ENCODE measurements at regions not wholly inside any gene's neighbourhood (a gene's known extent, or its start where the extent isn't known, plus 50 kb on each side); places are given as distances from the start of the nearest gene placed in this dataset.

DNA sequence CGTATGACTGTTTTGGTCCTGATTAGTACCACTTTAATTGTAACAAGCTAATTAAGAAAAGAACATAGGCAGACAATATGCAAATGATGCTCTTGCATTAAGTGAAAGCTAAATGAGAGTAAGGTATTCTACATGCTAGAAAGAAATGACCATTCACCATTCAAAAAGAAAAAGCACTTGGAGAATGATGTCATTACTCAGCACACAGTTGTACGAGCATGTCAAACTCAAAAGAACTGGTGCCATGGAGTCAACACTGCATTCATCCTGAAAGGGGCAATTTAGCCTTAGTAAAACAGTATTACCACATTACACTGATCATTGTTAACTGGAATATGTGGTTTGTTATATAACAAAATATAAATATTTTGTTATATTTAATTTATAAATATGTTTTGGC is 136.2 kb upstream of the CTTNBP2 start:
- no peak overlapping the region for H3K27ac Mint-ChIP-seq
- H3K4me1 Mint-ChIP-seq (ENCODE audit: low read depth), result no peaks in the 10 kb centered on the region
- H3K4me3 Mint-ChIP-seq, result no peak overlapping the region
- no peak for DNase-seq (ENCODE audit: low spot score)
- H3K9me3 Mint-ChIP-seq, result no peaks in the 10 kb centered on the region
- intact Hi-C loops (cut with micrococcal nuclease), result no loop called here
- no peaks in the 10 kb centered on the region for H3K36me3 Mint-ChIP-seq (ENCODE audit: low read depth)
- no peaks in the 10 kb centered on the region for H3K27me3 Mint-ChIP-seq (ENCODE audit: insufficient read depth)

DNA sequence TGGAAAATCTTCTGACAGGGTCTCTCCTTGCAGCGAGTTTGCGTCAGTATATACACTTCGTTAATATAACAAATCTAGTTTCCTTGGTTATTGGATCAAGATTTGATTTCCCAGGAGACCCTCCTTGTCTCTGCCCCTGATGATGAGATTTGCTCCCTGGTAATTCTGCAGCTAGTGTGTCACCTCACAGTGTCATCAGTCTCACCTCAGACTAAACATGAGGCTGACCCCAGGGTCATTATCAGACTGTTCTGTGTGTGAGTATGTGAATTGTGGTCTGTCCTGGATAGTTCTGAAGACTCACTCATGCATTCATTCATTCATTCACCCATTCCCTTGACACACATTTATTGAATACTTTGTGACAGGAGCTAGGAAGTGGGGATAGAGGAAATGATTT is 138.4 kb upstream of the CTTNBP2 start:
- H3K27me3 Mint-ChIP-seq (ENCODE audit: insufficient read depth), result no peaks in the 10 kb centered on the region
- DNase-seq (ENCODE audit: low spot score), result no peak
- intact Hi-C loops (cut with micrococcal nuclease), result no loop called here
- H3K9me3 Mint-ChIP-seq, result no peaks in the 10 kb centered on the region
- H3K4me3 Mint-ChIP-seq, result no peak overlapping the region
- H3K36me3 Mint-ChIP-seq (ENCODE audit: low read depth), result no peaks in the 10 kb centered on the region
- H3K27ac Mint-ChIP-seq, result no peak overlapping the region
- no peaks in the 10 kb centered on the region for H3K4me1 Mint-ChIP-seq (ENCODE audit: low read depth)

DNA sequence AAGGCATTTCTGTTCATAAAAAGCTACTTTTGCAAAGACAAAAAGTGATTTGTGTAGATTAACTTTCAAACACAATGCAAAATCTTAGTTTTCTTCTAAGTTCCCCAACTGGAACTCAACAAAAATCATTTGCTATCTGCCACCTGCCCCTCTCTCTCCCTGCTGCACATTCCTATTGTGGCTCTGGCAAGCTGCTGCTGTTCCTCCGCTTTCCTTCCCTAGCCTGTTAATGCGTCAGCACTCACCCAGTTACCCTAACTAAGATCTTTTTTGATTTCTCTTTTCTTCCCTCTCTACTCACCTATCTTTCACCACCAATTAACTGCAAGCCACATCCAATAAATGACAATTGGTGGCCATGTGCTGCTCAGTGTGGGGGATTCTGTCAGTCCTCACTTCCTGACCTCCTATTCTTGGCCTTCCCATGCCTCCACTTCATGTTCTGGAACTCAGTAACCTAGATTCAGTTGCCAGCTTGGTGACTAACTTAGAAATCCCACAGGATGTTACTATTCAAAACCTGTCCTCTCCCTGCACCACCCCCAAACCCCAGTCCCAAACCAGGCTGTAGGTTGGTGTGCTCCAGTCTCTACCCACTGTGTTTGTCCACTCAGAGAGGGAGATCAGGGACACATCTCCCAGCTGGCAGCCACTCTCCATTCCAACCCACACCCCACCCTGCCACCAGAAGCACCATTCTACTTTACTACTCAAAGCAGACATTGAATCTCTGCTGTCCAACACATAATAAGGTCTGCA is 140.2 kb upstream of the CTTNBP2 start:
- no peaks in the 10 kb centered on the region for H3K4me1 Mint-ChIP-seq (ENCODE audit: low read depth)
- no peaks in the 10 kb centered on the region for H3K36me3 Mint-ChIP-seq (ENCODE audit: low read depth)
- intact Hi-C loops (cut with micrococcal nuclease), result no loop called here
- H3K27me3 Mint-ChIP-seq (ENCODE audit: insufficient read depth), result no peaks in the 10 kb centered on the region
- H3K9me3 Mint-ChIP-seq, result peaks cover 5% of the 10 kb centered on the region
- H3K27ac Mint-ChIP-seq, result no peak overlapping the region
- DNase-seq (ENCODE audit: low spot score), result no peak
- H3K4me3 Mint-ChIP-seq, result no peak overlapping the region

DNA sequence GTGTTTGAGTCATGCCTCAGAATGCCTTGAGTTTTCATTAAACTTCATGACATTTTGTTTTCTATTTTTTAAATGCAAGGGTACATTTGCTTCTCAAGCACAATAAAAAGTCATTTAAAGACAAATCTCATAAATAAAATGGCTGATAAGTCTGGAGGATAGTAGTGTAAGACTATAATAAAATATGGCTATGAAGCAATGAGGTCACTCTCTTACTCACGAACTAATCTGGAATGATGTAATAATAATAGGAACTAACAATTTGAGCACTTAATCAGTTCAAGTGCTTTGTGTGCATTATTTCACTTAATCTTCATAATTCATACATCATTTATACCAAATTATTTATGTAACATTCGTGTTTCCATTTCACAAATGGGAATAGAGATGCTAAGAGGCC is 149.3 kb upstream of the CTTNBP2 start:
- Mint-ChIP-seq H3K27ac (no peak overlapping the region), H3K36me3 (ENCODE audit: low read depth) (no peaks in the 10 kb centered on the region), H3K27me3 (ENCODE audit: insufficient read depth) (peaks cover 2% of the 10 kb centered on the region), H3K4me3 (no peak overlapping the region), H3K4me1 (ENCODE audit: low read depth) (no peaks in the 10 kb centered on the region), H3K9me3 (peaks cover 8% of the 10 kb centered on the region)
- no peak for DNase-seq (ENCODE audit: low spot score)
- intact Hi-C loops (cut with micrococcal nuclease), result no loop called here

DNA sequence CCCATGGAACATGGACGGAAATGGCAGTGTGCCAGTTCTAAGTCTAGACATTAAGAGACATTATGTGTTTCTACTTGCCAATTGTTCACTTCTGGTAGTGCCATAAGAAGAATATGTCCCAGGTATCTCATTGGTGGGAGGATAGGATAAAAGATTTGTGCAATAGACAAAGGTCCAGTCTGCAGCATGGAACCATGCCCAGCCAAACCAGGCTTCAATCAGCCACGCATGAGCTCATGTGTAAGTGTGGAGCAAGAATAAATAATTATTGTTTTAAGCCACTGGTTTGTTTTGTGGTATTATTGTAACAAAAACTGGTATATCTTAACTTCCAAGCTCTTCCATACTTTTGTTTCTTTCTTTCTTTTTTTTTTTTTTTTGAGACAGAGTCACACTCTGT is 153.6 kb upstream of the CTTNBP2 start:
- H3K36me3 Mint-ChIP-seq (ENCODE audit: low read depth), result no peaks in the 10 kb centered on the region
- DNase-seq (ENCODE audit: low spot score), result no peak
- H3K27ac Mint-ChIP-seq, result no peak overlapping the region
- no peaks in the 10 kb centered on the region for H3K9me3 Mint-ChIP-seq
- H3K4me1 Mint-ChIP-seq (ENCODE audit: low read depth), result no peaks in the 10 kb centered on the region
- H3K4me3 Mint-ChIP-seq, result no peak overlapping the region
- peaks cover 8% of the 10 kb centered on the region for H3K27me3 Mint-ChIP-seq (ENCODE audit: insufficient read depth)
- intact Hi-C loops (cut with micrococcal nuclease), result no loop called here

DNA sequence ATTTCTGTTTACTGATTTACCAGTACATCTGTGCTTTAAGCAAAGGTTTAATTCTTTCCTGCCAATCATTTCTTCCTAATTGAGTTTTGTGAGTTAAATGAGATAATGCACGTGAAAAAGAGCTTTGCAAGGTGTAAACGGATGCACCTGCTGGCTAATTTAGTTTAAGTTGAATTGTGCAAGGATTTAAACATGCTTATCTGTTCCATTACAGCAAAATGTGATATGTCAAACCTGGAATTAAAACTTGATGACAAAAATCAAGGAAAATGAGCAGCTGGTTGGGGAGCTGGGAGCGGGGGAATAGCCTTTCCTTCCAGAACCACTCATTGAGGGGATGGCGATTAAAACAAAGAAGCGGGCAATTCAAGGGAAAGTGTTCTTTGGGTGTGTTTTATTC is 155.0 kb upstream of the CTTNBP2 start:
- DNase-seq (ENCODE audit: low spot score), result no peak
- H3K4me1 Mint-ChIP-seq (ENCODE audit: low read depth), result no peaks in the 10 kb centered on the region
- H3K36me3 Mint-ChIP-seq (ENCODE audit: low read depth), result no peaks in the 10 kb centered on the region
- H3K27me3 Mint-ChIP-seq (ENCODE audit: insufficient read depth), result peaks cover 8% of the 10 kb centered on the region
- intact Hi-C loops (cut with micrococcal nuclease), result no loop called here
- no peak overlapping the region for H3K4me3 Mint-ChIP-seq
- no peaks in the 10 kb centered on the region for H3K9me3 Mint-ChIP-seq
- no peak overlapping the region for H3K27ac Mint-ChIP-seq

DNA sequence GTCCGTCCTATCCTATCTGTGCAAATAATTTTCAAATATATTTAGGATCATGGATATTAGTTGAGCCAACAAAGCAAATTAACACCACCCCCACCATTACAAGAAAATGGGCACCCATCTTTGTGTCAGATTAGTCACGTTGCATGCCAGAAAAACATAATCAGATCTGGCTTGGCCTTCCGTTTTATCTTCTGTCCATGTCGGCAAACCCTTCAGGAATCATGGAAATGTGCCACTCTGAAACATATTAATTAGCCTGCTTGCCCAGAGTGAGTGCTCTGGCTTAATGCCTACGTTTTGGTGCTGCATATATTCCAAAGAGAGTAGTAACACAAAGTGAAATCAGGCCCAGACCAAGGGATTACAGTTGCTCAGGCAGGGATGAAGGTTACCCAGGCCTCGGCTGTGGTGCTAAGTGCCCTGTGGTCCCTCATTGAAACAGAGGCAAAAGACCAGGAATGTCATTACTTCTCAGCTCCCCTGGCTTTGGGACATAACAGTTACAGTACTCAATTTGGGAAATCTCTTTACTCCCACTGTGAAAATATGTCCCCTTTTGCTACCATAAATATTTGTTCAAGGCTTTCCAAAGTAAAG is 154.0 kb upstream of the LSM8 start:
- DNase-seq (ENCODE audit: low spot score), result no peak
- H3K4me1 Mint-ChIP-seq (ENCODE audit: low read depth), result no peaks in the 10 kb centered on the region
- no peaks in the 10 kb centered on the region for H3K36me3 Mint-ChIP-seq (ENCODE audit: low read depth)
- no peaks in the 10 kb centered on the region for H3K9me3 Mint-ChIP-seq
- H3K4me3 Mint-ChIP-seq, result no peak overlapping the region
- intact Hi-C loops (cut with micrococcal nuclease), result no loop called here
- peaks cover 6% of the 10 kb centered on the region for H3K27me3 Mint-ChIP-seq (ENCODE audit: insufficient read depth)
- no peak overlapping the region for H3K27ac Mint-ChIP-seq

DNA sequence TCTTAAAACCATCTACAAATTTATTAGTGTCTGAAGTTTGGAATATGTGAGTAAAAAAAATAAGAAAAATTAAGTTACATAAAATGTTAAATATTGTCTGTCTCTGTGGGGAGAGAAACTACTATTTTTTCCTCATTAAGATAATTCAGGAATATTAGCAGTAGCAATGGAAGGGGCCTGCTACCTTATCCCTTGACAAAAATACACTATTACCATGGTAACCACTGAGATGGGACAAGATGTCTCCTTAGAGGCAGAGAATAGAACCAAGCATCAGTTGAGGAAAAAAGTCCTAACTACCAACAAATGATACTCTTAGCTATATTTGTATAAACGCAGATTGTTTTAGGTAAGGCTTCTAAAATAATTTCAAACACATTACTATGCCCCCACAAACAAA is 150.7 kb upstream of the LSM8 start:
- H3K9me3 Mint-ChIP-seq, result no peaks in the 10 kb centered on the region
- H3K27ac Mint-ChIP-seq, result no peak overlapping the region

DNA sequence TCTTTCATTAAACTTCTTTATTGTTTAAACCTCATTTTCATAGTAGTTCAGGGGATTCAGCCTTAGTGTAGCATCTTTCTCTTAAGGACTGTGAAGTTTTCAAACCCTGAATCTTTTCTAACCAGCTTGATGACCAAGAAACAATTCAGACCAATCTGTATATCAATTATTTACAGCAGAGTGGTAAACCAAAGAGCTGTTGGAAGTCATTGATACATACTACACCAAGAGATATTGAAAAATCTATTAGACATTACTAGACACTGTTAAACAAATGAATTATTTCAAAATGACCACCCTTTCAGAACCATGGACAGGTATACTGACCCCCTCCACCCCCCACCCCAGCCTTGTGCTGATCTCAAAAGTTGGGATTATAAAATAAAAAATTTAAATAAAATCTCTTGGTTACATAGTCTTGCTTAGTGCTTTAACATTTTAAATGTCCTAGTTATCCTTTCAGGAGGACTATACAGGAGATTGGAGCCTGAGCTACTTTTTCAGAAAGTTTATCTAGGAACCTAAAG is 143.9 kb upstream of the LSM8 start:
- DNase-seq (ENCODE audit: low spot score), result no peak
- Mint-ChIP-seq H3K9me3 (no peaks in the 10 kb centered on the region), H3K27ac (no peak overlapping the region), H3K27me3 (ENCODE audit: insufficient read depth) (peaks cover 3% of the 10 kb centered on the region), H3K4me3 (no peak overlapping the region), H3K36me3 (ENCODE audit: low read depth) (no peaks in the 10 kb centered on the region), H3K4me1 (ENCODE audit: low read depth) (no peaks in the 10 kb centered on the region)
- intact Hi-C loops (cut with micrococcal nuclease), result no loop called here

More for the DNA sequence above, 150.7 kb upstream of the LSM8 start:
- peaks cover 3% of the 10 kb centered on the region for H3K27me3 Mint-ChIP-seq (ENCODE audit: insufficient read depth)
- DNase-seq (ENCODE audit: low spot score), result no peak
- H3K4me3 Mint-ChIP-seq, result no peak overlapping the region
- H3K36me3 Mint-ChIP-seq (ENCODE audit: low read depth), result no peaks in the 10 kb centered on the region
- intact Hi-C loops (cut with micrococcal nuclease), result no loop called here
- no peaks in the 10 kb centered on the region for H3K4me1 Mint-ChIP-seq (ENCODE audit: low read depth)

DNA sequence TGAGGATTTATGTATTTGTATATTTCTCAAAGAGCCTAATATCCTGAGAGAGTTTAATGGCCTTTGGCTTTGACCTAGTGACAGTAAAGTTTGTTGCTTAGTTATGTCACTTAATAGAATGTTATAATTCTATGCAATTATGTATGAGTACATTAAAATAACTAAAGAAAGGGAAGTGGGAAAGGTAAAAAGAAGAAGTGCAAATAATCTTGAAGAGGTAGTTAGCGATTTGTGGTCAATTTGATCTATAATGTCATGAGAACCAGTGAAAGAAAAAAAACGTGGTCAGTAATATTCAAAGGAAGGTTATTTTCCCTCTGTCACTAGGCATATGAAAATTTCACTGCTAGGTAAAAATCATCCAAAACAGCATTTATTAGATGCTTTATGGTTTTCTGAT is 143.4 kb upstream of the LSM8 start:
- no peaks in the 10 kb centered on the region for H3K36me3 Mint-ChIP-seq (ENCODE audit: low read depth)
- intact Hi-C loops (cut with micrococcal nuclease), result no loop called here
- no peak for DNase-seq (ENCODE audit: low spot score)
- no peaks in the 10 kb centered on the region for H3K9me3 Mint-ChIP-seq
- H3K27ac Mint-ChIP-seq, result no peak overlapping the region
- H3K27me3 Mint-ChIP-seq (ENCODE audit: insufficient read depth), result peaks cover 3% of the 10 kb centered on the region
- no peak overlapping the region for H3K4me3 Mint-ChIP-seq
- H3K4me1 Mint-ChIP-seq (ENCODE audit: low read depth), result no peaks in the 10 kb centered on the region

DNA sequence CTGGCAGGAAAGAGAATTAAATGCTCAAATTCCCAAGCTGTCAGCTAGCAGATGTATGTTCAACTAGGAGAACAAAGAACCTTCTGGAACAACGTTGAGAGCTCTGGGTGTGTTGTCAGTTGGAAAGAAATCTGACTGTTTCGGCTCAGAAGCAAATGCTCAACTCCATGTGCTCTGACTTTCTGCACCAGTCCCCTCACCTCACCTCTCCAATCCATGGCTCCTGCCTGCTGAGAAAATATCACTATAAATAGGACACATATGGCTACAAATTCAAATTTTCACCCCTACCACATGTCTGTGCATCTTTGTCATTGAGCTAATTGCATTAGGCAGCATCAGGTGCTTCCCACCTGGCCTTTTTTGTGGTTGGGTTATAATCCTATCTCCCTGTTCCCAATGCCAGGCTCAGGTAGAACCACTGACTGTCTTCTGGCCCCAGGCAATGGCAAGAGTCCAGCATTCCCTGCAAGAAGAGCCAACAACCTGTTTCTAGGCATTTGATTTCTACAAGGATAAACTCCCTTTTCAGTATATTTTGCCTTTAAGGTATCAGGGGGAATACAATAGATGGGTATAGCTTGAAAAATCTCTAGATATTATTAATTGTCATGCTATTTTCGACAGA is 142.6 kb upstream of the LSM8 start:
- no peak for DNase-seq (ENCODE audit: low spot score)
- H3K27ac Mint-ChIP-seq, result no peak overlapping the region
- no peak overlapping the region for H3K4me3 Mint-ChIP-seq
- intact Hi-C loops (cut with micrococcal nuclease), result no loop called here
- H3K4me1 Mint-ChIP-seq (ENCODE audit: low read depth), result no peaks in the 10 kb centered on the region
- no peaks in the 10 kb centered on the region for H3K9me3 Mint-ChIP-seq
- H3K27me3 Mint-ChIP-seq (ENCODE audit: insufficient read depth), result peaks cover 3% of the 10 kb centered on the region
- no peaks in the 10 kb centered on the region for H3K36me3 Mint-ChIP-seq (ENCODE audit: low read depth)

DNA sequence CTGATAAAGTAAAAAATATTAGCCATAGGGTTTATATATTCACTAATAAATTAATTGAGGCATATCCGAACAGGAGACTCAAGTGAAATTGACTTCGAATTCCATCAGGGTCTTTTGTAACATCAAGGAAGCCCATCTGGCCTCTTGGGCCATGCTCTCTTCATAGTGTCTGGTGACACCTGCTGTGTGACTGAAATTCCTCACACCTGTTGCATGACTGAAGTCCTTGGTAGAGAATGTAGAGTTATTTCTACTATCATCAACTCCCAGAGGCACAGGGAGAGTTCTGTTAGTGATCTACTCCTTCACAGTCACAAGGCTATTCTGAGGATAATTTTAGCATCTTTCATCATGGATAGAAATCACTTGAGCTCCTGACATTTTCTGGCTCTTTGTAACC is 138.3 kb upstream of the LSM8 start:
- DNase-seq (ENCODE audit: low spot score), result no peak
- no peaks in the 10 kb centered on the region for H3K36me3 Mint-ChIP-seq (ENCODE audit: low read depth)
- no peaks in the 10 kb centered on the region for H3K9me3 Mint-ChIP-seq
- intact Hi-C loops (cut with micrococcal nuclease), result no loop called here
- H3K27ac Mint-ChIP-seq, result no peak overlapping the region
- H3K4me3 Mint-ChIP-seq, result no peak overlapping the region
- no peaks in the 10 kb centered on the region for H3K4me1 Mint-ChIP-seq (ENCODE audit: low read depth)
- peaks cover 2% of the 10 kb centered on the region for H3K27me3 Mint-ChIP-seq (ENCODE audit: insufficient read depth)

DNA sequence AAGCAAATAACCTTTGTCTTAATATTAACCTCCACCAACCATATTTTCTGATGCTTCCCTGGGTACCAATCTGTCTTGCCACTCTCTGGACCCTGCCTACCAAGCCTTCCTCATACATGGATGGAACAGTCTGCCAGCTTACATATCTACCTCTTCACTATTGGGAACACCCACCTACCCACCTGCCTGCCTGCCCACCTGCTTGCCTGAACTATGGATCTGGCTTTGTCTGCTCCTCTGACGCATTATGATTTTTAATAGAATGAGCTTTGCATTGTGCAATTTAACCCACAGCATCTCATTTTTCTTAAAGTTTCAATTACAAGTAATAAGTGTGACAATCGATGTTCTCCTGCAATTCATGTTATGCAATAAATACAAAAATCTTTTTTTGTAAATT is 137.9 kb upstream of the LSM8 start:
- H3K27me3 Mint-ChIP-seq (ENCODE audit: insufficient read depth), result no peaks in the 10 kb centered on the region
- no peak overlapping the region for H3K4me3 Mint-ChIP-seq
- H3K9me3 Mint-ChIP-seq, result no peaks in the 10 kb centered on the region
- no peaks in the 10 kb centered on the region for H3K36me3 Mint-ChIP-seq (ENCODE audit: low read depth)
- DNase-seq (ENCODE audit: low spot score), result no peak
- H3K27ac Mint-ChIP-seq, result no peak overlapping the region
- intact Hi-C loops (cut with micrococcal nuclease), result no loop called here
- H3K4me1 Mint-ChIP-seq (ENCODE audit: low read depth), result no peaks in the 10 kb centered on the region
